ENCODE measurements at regions not wholly inside any gene's neighbourhood (a gene's known extent, or its start where the extent isn't known, plus 50 kb on each side); places are given as distances from the start of the nearest gene placed in this dataset.

- Mint-ChIP-seq H3K4me1 (no peaks in the 10 kb centered on the region), H3K9me3 (no peaks in the 10 kb centered on the region), H3K27me3 (peaks cover 4% of the 10 kb centered on the region), H3K27ac (no peak overlapping the region), H3K4me3 (no peak overlapping the region), H3K36me3 (ENCODE audit: low read depth) (no peaks in the 10 kb centered on the region)
- ChIA-PET POLR2A (no interaction called here), CTCF (interaction anchor here (1.1 kb wide), 1 partner anchor 38 kb away, joined by 3 read pairs; no protein-coding TSS in a partner anchor)
- no peak for DNase-seq
These were observed 168.8 kb downstream of the RCN1 start for GRCh38 chr11:32259641-32260081.

GRCh38 chr11:32262367-32262766, 171.5 kb downstream of the RCN1 start:
- no peaks in the 10 kb centered on the region for H3K4me1 Mint-ChIP-seq
- CTCF ChIA-PET, result no interaction called here

GRCh38 chr11:32265911-32266310, 169.4 kb downstream of the WT1 start:
- Mint-ChIP-seq H3K4me3 (no peak overlapping the region), H3K27ac (no peak overlapping the region), H3K36me3 (ENCODE audit: low read depth) (no peaks in the 10 kb centered on the region), H3K27me3 (peaks cover 9% of the 10 kb centered on the region), H3K9me3 (no peaks in the 10 kb centered on the region), H3K4me1 (no peaks in the 10 kb centered on the region)
- no peak for DNase-seq
- ChIA-PET CTCF (no interaction called here), POLR2A (no interaction called here)

More at GRCh38 chr11:32262367-32262766, 171.5 kb downstream of the RCN1 start:
- Mint-ChIP-seq H3K27ac (no peak overlapping the region), H3K27me3 (peaks cover 7% of the 10 kb centered on the region), H3K36me3 (ENCODE audit: low read depth) (no peaks in the 10 kb centered on the region), H3K4me3 (no peak overlapping the region), H3K9me3 (no peaks in the 10 kb centered on the region)
- DNase-seq, result no peak
- POLR2A ChIA-PET, result no interaction called here

GRCh38 chr11:32266601-32267000, 168.7 kb downstream of the WT1 start:
- CTCF ChIA-PET, result no interaction called here
- H3K4me3 Mint-ChIP-seq, result no peak overlapping the region
- H3K27me3 Mint-ChIP-seq, result peaks cover 12% of the 10 kb centered on the region
- DNase-seq, result no peak
- no peaks in the 10 kb centered on the region for H3K9me3 Mint-ChIP-seq
- POLR2A ChIA-PET, result no interaction called here
- H3K36me3 Mint-ChIP-seq (ENCODE audit: low read depth), result no peaks in the 10 kb centered on the region
- no peak overlapping the region for H3K27ac Mint-ChIP-seq
- H3K4me1 Mint-ChIP-seq, result no peaks in the 10 kb centered on the region

GRCh38 chr11:32267679-32268187, 167.6 kb downstream of the WT1 start:
- no peak overlapping the region for H3K27ac Mint-ChIP-seq
- H3K9me3 Mint-ChIP-seq, result no peaks in the 10 kb centered on the region
- H3K27me3 Mint-ChIP-seq, result peaks cover 16% of the 10 kb centered on the region
- ChIA-PET CTCF (no interaction called here), POLR2A (no interaction called here)
- no peak for DNase-seq
- no peak overlapping the region for H3K4me3 Mint-ChIP-seq
- no peaks in the 10 kb centered on the region for H3K36me3 Mint-ChIP-seq (ENCODE audit: low read depth)
- H3K4me1 Mint-ChIP-seq, result no peaks in the 10 kb centered on the region

- no peak for DNase-seq
- Mint-ChIP-seq H3K27ac (no peak overlapping the region), H3K4me1 (no peaks in the 10 kb centered on the region), H3K9me3 (no peaks in the 10 kb centered on the region), H3K36me3 (ENCODE audit: low read depth) (no peaks in the 10 kb centered on the region), H3K4me3 (no peak overlapping the region), H3K27me3 (peaks cover 22% of the 10 kb centered on the region)
- ChIA-PET CTCF (no interaction called here), POLR2A (no interaction called here)
These were observed 161.4 kb downstream of the WT1 start for GRCh38 chr11:32273931-32274330.

- peaks cover 4% of the 10 kb centered on the region for H3K9me3 Mint-ChIP-seq
- no peaks in the 10 kb centered on the region for H3K36me3 Mint-ChIP-seq (ENCODE audit: low read depth)
- H3K4me1 Mint-ChIP-seq, result no peaks in the 10 kb centered on the region
- ChIA-PET CTCF (interaction anchor here (0.7 to 1.5 kb wide), 2 partner anchors 18 to 201 kb away, joined by 3 read pairs; no protein-coding TSS in a partner anchor), POLR2A (no interaction called here)
- no peak overlapping the region for H3K27ac Mint-ChIP-seq
- H3K4me3 Mint-ChIP-seq, result no peak overlapping the region
- H3K27me3 Mint-ChIP-seq, result peaks cover 17% of the 10 kb centered on the region
- no peak for DNase-seq
These were observed 155.7 kb downstream of the WT1 start for GRCh38 chr11:32279672-32280071.

GRCh38 chr11:32280339-32280738, 155.0 kb downstream of the WT1 start:
- no peak overlapping the region for H3K27ac Mint-ChIP-seq
- DNase-seq, result no peak
- CTCF ChIA-PET, result interaction anchor here (0.7 to 1.5 kb wide), 2 partner anchors 17 to 200 kb away, joined by 3 read pairs; no protein-coding TSS in a partner anchor

GRCh38 chr11:32288276-32288675, 147.1 kb downstream of the WT1 start:
- Mint-ChIP-seq H3K27ac (no peak overlapping the region), H3K4me3 (no peak overlapping the region), H3K9me3 (peaks cover 1% of the 10 kb centered on the region), H3K36me3 (ENCODE audit: low read depth) (no peaks in the 10 kb centered on the region), H3K4me1 (no peaks in the 10 kb centered on the region), H3K27me3 (peaks cover 23% of the 10 kb centered on the region)
- ChIA-PET POLR2A (no interaction called here), CTCF (no interaction called here)
- no peak for DNase-seq

More at GRCh38 chr11:32280339-32280738, 155.0 kb downstream of the WT1 start:
- no peaks in the 10 kb centered on the region for H3K4me1 Mint-ChIP-seq
- no peaks in the 10 kb centered on the region for H3K36me3 Mint-ChIP-seq (ENCODE audit: low read depth)
- H3K4me3 Mint-ChIP-seq, result no peak overlapping the region
- peaks cover 17% of the 10 kb centered on the region for H3K27me3 Mint-ChIP-seq
- POLR2A ChIA-PET, result no interaction called here
- peaks cover 4% of the 10 kb centered on the region for H3K9me3 Mint-ChIP-seq

- no peaks in the 10 kb centered on the region for H3K9me3 Mint-ChIP-seq
- H3K27ac Mint-ChIP-seq, result no peak overlapping the region
- no peaks in the 10 kb centered on the region for H3K4me1 Mint-ChIP-seq
- DNase-seq, result no peak
- no peak overlapping the region for H3K4me3 Mint-ChIP-seq
- ChIA-PET POLR2A (no interaction called here), CTCF (interaction anchor here (1.3 kb wide), 1 partner anchor 8 kb away, joined by 6 read pairs; no protein-coding TSS in a partner anchor)
- H3K27me3 Mint-ChIP-seq, result peaks cover 14% of the 10 kb centered on the region
- no peaks in the 10 kb centered on the region for H3K36me3 Mint-ChIP-seq (ENCODE audit: low read depth)
These were observed 145.6 kb downstream of the WT1 start for GRCh38 chr11:32289701-32290100.

- Mint-ChIP-seq H3K9me3 (no peaks in the 10 kb centered on the region), H3K27me3 (peaks cover 12% of the 10 kb centered on the region), H3K36me3 (ENCODE audit: low read depth) (no peaks in the 10 kb centered on the region), H3K4me3 (no peak overlapping the region), H3K4me1 (peaks cover 2% of the 10 kb centered on the region), H3K27ac (no peak overlapping the region)
- CTCF ChIA-PET, result interaction anchor here (0.6 to 1.2 kb wide), 2 partner anchors 33 to 43 kb away, joined by 4 to 7 read pairs; no protein-coding TSS in a partner anchor
- DNase-seq, result no peak
- POLR2A ChIA-PET, result no interaction called here
These were observed 144.6 kb downstream of the WT1 start for GRCh38 chr11:32290783-32291182.

- CTCF ChIA-PET, result interaction anchor here (0.5 to 2.8 kb wide), 11 partner anchors 8 to 900 kb away, joined by 3 to 9 read pairs (median 3); no protein-coding TSS in a partner anchor
- Mint-ChIP-seq H3K27ac (no peak overlapping the region), H3K27me3 (peaks cover 9% of the 10 kb centered on the region), H3K4me3 (no peak overlapping the region), H3K36me3 (ENCODE audit: low read depth) (no peaks in the 10 kb centered on the region), H3K4me1 (peaks cover 11% of the 10 kb centered on the region), H3K9me3 (no peaks in the 10 kb centered on the region)
- POLR2A ChIA-PET, result no interaction called here
- no peak for DNase-seq
These were observed 137.7 kb downstream of the WT1 start for GRCh38 chr11:32297611-32298011.

- H3K4me1 Mint-ChIP-seq, result no peaks in the 10 kb centered on the region
- no peak overlapping the region for H3K4me3 Mint-ChIP-seq
- H3K36me3 Mint-ChIP-seq (ENCODE audit: low read depth), result no peaks in the 10 kb centered on the region
- CTCF ChIA-PET, result interaction anchor here (1.5 to 3.5 kb wide), 2 partner anchors 21 to 127 kb away, joined by 4 to 16 read pairs; no protein-coding TSS in a partner anchor
- POLR2A ChIA-PET, result no interaction called here
- DNase-seq, result no peak
- H3K9me3 Mint-ChIP-seq, result no peaks in the 10 kb centered on the region
- H3K27ac Mint-ChIP-seq, result no peak overlapping the region
- no peaks in the 10 kb centered on the region for H3K27me3 Mint-ChIP-seq
These were observed 132.5 kb downstream of the WT1 start for GRCh38 chr11:32302826-32303225.

- no peaks in the 10 kb centered on the region for H3K27me3 Mint-ChIP-seq
- DNase-seq, result no peak
- no peak overlapping the region for H3K27ac Mint-ChIP-seq
- H3K9me3 Mint-ChIP-seq, result no peaks in the 10 kb centered on the region
- no peaks in the 10 kb centered on the region for H3K36me3 Mint-ChIP-seq (ENCODE audit: low read depth)
- no peak overlapping the region for H3K4me3 Mint-ChIP-seq
- POLR2A ChIA-PET, result no interaction called here
- H3K4me1 Mint-ChIP-seq, result no peaks in the 10 kb centered on the region
- CTCF ChIA-PET, result interaction anchor here (1.1 to 3.5 kb wide), 3 partner anchors 8 to 19 kb away, joined by 3 to 16 read pairs (median 10); no protein-coding TSS in a partner anchor
These were observed 130.8 kb downstream of the WT1 start for GRCh38 chr11:32304521-32304920.

All from activated CD4-positive, alpha-beta memory T cell treated with anti-CD3 and anti-CD28 coated beads, Interleukin-2, amount 10 ng/mL, durations not matched to agents 7 days and 5 days (primary cell).